HepG2 (cell line): ENCODE measurements at regions not wholly inside any gene's neighbourhood (a gene's known extent, or its start where the extent isn't known, plus 50 kb on each side); places are given as distances from the start of the nearest gene placed in this dataset.

Experiments used
- ATAC-seq: fragments of 200-7000 bp; cut with Tn5 transposase; 3 replicates; pipeline ENCODE4 v1.9.1; 2020; ENCODE audit warnings: mild to moderate bottlenecking, moderate library complexity
- BruUV-seq: library from RNA; stranded (reverse); fragments of 400-500 nt; replicated peaks from 2 replicates; lab custom pipeline; 2021; lab: Mats Ljungman, UMichigan
- CTCF ChIA-PET: fragments of 300-600 bp; formaldehyde crosslinking; extraction: SDS; loops from one replicate; lab custom pipeline; 2021; ENCODE audit warnings: low total read pairs, inconsistent platforms, low intra/inter-chr PET ratio; lab: Yijun Ruan, JAX
- POLR2A ChIA-PET: fragments of 350-600 bp; sonication (Branson Sonifier 250); formaldehyde crosslinking; loops from one replicate; lab custom pipeline; 2020; ENCODE audit warnings: antibody characterized with exemption, inconsistent platforms; lab: Yijun Ruan, JAX
- DNase-seq: peaks from one replicate; pipeline ENCODE4 v3.0.0-alpha.2; 2015; ENCODE audit warnings: low spot score
- FAIRE-seq: peaks from 3 replicates; lab custom pipeline; 2011; peaks lifted over from hg19 to GRCh38; lab: Jason Lieb, UNC
- H2AFZ ChIP-seq: one replicate; pipeline ENCODE4 v1.6.1; 2011; ENCODE audit warnings: low read length, inconsistent platforms
- H3K27ac ChIP-seq: fragments of 300-600 bp; 3 replicates; pipeline ENCODE4 v1.8.0; 2011; ENCODE audit warnings: mixed run types, mild to moderate bottlenecking, mixed read lengths, low read length, inconsistent platforms; ENCODE audit not compliant: insufficient read depth; ENCODE audit errors: extremely low read length
- H3K27me3 ChIP-seq, 2 experiments: fragments of 200-600 bp in 1 of 2; 2 replicates in 1 of 2; 3 replicates in 1 of 2; pipeline versions ENCODE4 v1.6.0 to v1.8.0; 2011; ENCODE audit warnings: low read length in 2 of 2, mild to moderate bottlenecking in 2 of 2, moderate library complexity in 2 of 2, inconsistent platforms in 1 of 2; ENCODE audit not compliant: insufficient read depth in 2 of 2, control insufficient read depth in 1 of 2
- H3K36me3 ChIP-seq, 2 experiments: fragments of 200-600 bp in 1 of 2; replicated peaks in 1 of 2; 2 replicates in 1 of 2; 3 replicates in 1 of 2; pipeline versions ENCODE4 v1.5.1 to v1.8.0; 2011; ENCODE audit warnings: low read length in 2 of 2, inconsistent platforms in 1 of 2; ENCODE audit not compliant: insufficient read depth in 2 of 2, control insufficient read depth in 1 of 2
- H3K4me1 ChIP-seq: 2 replicates; pipeline ENCODE4 v1.5.1; 2012; ENCODE audit warnings: low read length, inconsistent platforms; ENCODE audit not compliant: insufficient read depth
- H3K4me2 ChIP-seq: 2 replicates; pipeline ENCODE4 v1.6.0; 2011; ENCODE audit warnings: low read depth, low read length, inconsistent platforms
- H3K4me3 ChIP-seq, 3 experiments: fragments of 200-600 bp in 1 of 3; sonication (generic), shearing (Covaris generic) in 1 of 3; replicated peaks in 1 of 3; 2 replicates each; pipeline ENCODE4 v1.5.1; 2011 to 2016; ENCODE audit warnings: low read length in 3 of 3, inconsistent platforms in 2 of 3, low read depth in 2 of 3, mild to moderate bottlenecking in 2 of 3, control low read depth in 1 of 3, mixed read lengths in 1 of 3; ENCODE audit not compliant: insufficient read depth in 1 of 3
- H3K79me2 ChIP-seq: one replicate; pipeline ENCODE4 v1.6.1; 2011; ENCODE audit warnings: low read length, inconsistent platforms; ENCODE audit not compliant: insufficient read depth
- H3K9ac ChIP-seq: 2 replicates; pipeline ENCODE4 v1.6.0; 2011; ENCODE audit warnings: mild to moderate bottlenecking, low read depth, low read length, inconsistent platforms; ENCODE audit not compliant: insufficient read depth
- H3K9me3 ChIP-seq: 2 replicates; pipeline ENCODE4 v1.5.1; 2012; ENCODE audit warnings: mild to moderate bottlenecking, low read length
- H4K20me1 ChIP-seq: 2 replicates; pipeline ENCODE4 v1.6.0; 2011; ENCODE audit warnings: inconsistent platforms, mild to moderate bottlenecking, low read length, moderate library complexity; ENCODE audit not compliant: insufficient read depth
- HES4 ChIP-seq: sonication (generic); formaldehyde crosslinking; IDR thresholded peaks from 2 replicates; pipeline ENCODE4 v1.9.0; 2021; ENCODE audit warnings: mild to moderate bottlenecking, missing genetic modification reagents, borderline replicate concordance
- HNRNPK ChIP-seq: fragments of 200-400 bp; formaldehyde crosslinking; IDR thresholded peaks from 2 replicates; pipeline ENCODE4 v1.6.1; 2018; ENCODE audit warnings: low read length, low read depth, moderate library complexity, mild to moderate bottlenecking; ENCODE audit not compliant: poor library complexity, severe bottlenecking
- MTF2 ChIP-seq: sonication (generic); formaldehyde crosslinking; IDR thresholded peaks from 2 replicates; pipeline ENCODE4 v1.5.0; 2020; ENCODE audit warnings: missing genetic modification reagents, borderline replicate concordance
- NKX3-1 ChIP-seq: sonication (generic); formaldehyde crosslinking; IDR thresholded peaks from 2 replicates; pipeline ENCODE4 v1.5.0; 2020; ENCODE audit warnings: missing genetic modification reagents
- SETDB1 ChIP-seq: sonication (generic); formaldehyde crosslinking; IDR thresholded peaks from 2 replicates; pipeline ENCODE4 v1.5.1; 2020; ENCODE audit warnings: missing genetic modification reagents, mild to moderate bottlenecking, borderline replicate concordance
- ZFP36 ChIP-seq: fragments of 150-350 bp; IDR thresholded peaks from 2 replicates; pipeline ENCODE4 v1.6.1; 2018; ENCODE audit warnings: borderline replicate concordance, low read length, low read depth; ENCODE audit not compliant: partially characterized antibody
- ZNF33A ChIP-seq: sonication (generic); formaldehyde crosslinking; IDR thresholded peaks from 2 replicates; pipeline ENCODE4 v1.5.1; 2020; ENCODE audit warnings: missing genetic modification reagents, mild to moderate bottlenecking, moderate library complexity, borderline replicate concordance
- ZNF556 ChIP-seq: sonication (generic); formaldehyde crosslinking; IDR thresholded peaks from 2 replicates; pipeline ENCODE4 v1.4.0; 2020; ENCODE audit warnings: mild to moderate bottlenecking, missing genetic modification reagents, borderline replicate concordance
- ZNF761 ChIP-seq: sonication (generic); formaldehyde crosslinking; conservative IDR thresholded peaks from 2 replicates; pipeline ENCODE4 v1.4.0; 2020; ENCODE audit warnings: mild to moderate bottlenecking, missing genetic modification reagents
- ZNF891 ChIP-seq: sonication (generic); formaldehyde crosslinking; IDR thresholded peaks from 2 replicates; pipeline ENCODE4 v1.5.0; 2020; ENCODE audit warnings: mild to moderate bottlenecking, missing genetic modification reagents
- WGBS: methylation state at CpG from one replicate; pipeline ENCODE4 v1.1.6; 2017; ENCODE audit warnings: low lambda C conversion rate; 5-methylcytosine and 5-hydroxymethylcytosine counted together
- in situ Hi-C: cut with HindIII; loops from 2 replicates; pipeline ENCODE4 v1.10.0; 2017; ENCODE audit warnings: low pct_unique_long_range_greater_than_20kb; ENCODE audit not compliant: extremely low pct_ligation_motif_present
- intact Hi-C: fragments of 100-400 bp; cut with micrococcal nuclease; formaldehyde crosslinking; loops from one replicate; pipeline ENCODE4 v1.10.0; 2022; ENCODE audit not compliant: unreplicated experiment
- TF ChIP-seq, protein P1 (sequence below): sonication (generic); formaldehyde crosslinking; IDR thresholded peaks from 2 replicates; pipeline ENCODE4 v1.5.0; 2020; ENCODE audit warnings: missing genetic modification reagents, mild to moderate bottlenecking, borderline replicate concordance
- TF ChIP-seq, protein P2 (sequence below): IDR thresholded peaks from 2 replicates; pipeline ENCODE4 v1.6.1; 2016
- TF ChIP-seq, protein P3 (sequence below): sonication (generic); formaldehyde crosslinking; IDR thresholded peaks from 2 replicates; pipeline ENCODE4 v1.8.1; 2023; ENCODE audit warnings: mild to moderate bottlenecking, moderate library complexity, missing genetic modification reagents
- TF ChIP-seq, protein P4 (sequence below): sonication (generic); formaldehyde crosslinking; IDR thresholded peaks from 2 replicates; pipeline ENCODE4 v1.5.0; 2020; ENCODE audit warnings: missing genetic modification reagents

DNA sequence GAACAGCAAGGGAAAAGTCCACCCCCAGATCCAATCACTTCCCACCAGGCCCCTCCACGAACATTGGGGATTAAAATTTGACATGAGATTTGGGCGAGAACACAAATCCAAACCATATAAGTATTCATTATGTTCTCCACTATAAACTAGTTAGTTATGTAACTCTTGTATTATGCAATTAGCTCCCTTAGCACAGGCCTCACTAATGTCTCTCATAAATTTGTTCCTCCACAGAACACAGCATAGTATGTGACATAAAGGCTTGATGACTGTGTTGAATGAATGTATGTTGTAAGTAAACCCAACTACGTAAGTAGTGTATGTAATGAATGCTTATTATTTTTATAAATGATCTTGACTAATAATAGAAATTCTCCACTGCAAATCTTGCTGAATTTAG is 223.3 kb upstream of the ZRANB2 start:
- no peak for DNase-seq
- H3K4me2 ChIP-seq = no peak overlapping the region
- intact Hi-C loops (no loop called here), in situ Hi-C loops (no loop called here)
- no TSS peak for BruUV-seq
- H3K4me3 ChIP-seq = no peak overlapping the region
- TF ChIP-seq NKX3-1 = no peak
- no peak for TF ChIP-seq SETDB1 (CRISPR knock-in tag)
- TF ChIP-seq ZNF761 (CRISPR knock-in tag) = no peak
- TF ChIP-seq, protein P1, sequence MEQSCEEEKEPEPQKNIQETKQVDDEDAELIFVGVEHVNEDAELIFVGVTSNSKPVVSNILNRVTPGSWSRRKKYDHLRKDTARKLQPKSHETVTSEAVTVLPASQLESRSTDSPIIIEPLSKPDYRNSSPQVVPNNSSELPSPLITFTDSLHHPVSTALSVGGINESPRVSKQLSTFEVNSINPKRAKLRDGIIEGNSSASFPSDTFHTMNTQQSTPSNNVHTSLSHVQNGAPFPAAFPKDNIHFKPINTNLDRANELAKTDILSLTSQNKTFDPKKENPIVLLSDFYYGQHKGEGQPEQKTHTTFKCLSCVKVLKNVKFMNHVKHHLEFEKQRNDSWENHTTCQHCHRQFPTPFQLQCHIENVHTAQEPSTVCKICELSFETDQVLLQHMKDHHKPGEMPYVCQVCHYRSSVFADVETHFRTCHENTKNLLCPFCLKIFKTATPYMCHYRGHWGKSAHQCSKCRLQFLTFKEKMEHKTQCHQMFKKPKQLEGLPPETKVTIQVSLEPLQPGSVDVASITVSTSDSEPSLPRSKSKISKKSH (CRISPR knock-in tag) = no peak
- TF ChIP-seq, protein P2, sequence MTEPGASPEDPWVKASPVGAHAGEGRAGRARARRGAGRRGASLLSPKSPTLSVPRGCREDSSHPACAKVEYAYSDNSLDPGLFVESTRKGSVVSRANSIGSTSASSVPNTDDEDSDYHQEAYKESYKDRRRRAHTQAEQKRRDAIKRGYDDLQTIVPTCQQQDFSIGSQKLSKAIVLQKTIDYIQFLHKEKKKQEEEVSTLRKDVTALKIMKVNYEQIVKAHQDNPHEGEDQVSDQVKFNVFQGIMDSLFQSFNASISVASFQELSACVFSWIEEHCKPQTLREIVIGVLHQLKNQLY (CRISPR knock-in tag) = no peak
- no peak for TF ChIP-seq ZFP36
- WGBS = 0% methylated on average over 3 of the region's 3 CpGs
- no peak overlapping the region for H3K27ac ChIP-seq
- no peaks in the 10 kb centered on the region for H4K20me1 ChIP-seq
- ATAC-seq = no peak
- H3K9me3 ChIP-seq = peaks cover 79% of the 10 kb centered on the region
- FAIRE-seq = no peak
- ChIA-PET CTCF (no interaction called here), POLR2A (no interaction called here)
- no peaks in the 10 kb centered on the region for H3K4me1 ChIP-seq
- H3K27me3 ChIP-seq = no peaks in the 10 kb centered on the region
- no peaks in the 10 kb centered on the region for H3K79me2 ChIP-seq
- no peaks in the 10 kb centered on the region for H3K36me3 ChIP-seq
- no peak overlapping the region for H3K9ac ChIP-seq
- no peak overlapping the region for H2AFZ ChIP-seq

DNA sequence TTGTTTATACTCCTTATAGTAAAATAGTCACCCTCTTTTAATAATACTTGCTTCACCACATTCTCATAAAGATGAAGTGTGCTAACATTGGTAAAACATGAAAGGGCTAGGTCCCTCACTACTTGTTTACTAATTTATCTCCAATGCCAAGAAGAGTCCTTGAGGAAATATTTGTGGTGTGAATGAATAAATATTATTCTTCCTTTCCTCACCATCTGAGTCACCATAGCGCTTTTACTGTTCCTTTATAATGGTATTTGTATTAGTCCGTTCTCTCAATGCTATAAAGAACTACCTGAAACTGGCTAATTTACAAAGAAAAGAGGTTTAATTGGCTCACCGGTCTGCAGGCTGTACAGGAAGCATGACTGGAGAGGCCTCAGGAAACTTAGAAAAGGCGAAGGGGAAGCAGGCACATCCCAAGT is 222.8 kb upstream of the ZRANB2 start:
- Histone ChIP-seq H3K27me3 (no peaks in the 10 kb centered on the region), H3K36me3 (no peaks in the 10 kb centered on the region), H3K9ac (no peak overlapping the region), H3K9me3 (peaks cover 77% of the 10 kb centered on the region), H3K4me1 (no peaks in the 10 kb centered on the region), H3K4me3 (no peak overlapping the region), H4K20me1 (no peaks in the 10 kb centered on the region), H2AFZ (no peak overlapping the region), H3K27ac (no peak overlapping the region), H3K79me2 (no peaks in the 10 kb centered on the region), H3K4me2 (no peak overlapping the region)
- WGBS = 17% methylated on average over 4 of the region's 4 CpGs
- intact Hi-C loops = no loop called here
- ATAC-seq = no peak
- ChIA-PET CTCF (no interaction called here), POLR2A (no interaction called here)
- BruUV-seq = no TSS peak
- in situ Hi-C loops = no loop called here
- FAIRE-seq = no peak
- DNase-seq = no peak
- TF ChIP-seq ZNF891 (CRISPR knock-in tag) (no peak), MTF2 (CRISPR knock-in tag) (no peak), HES4 (CRISPR knock-in tag) (no peak), HNRNPK (no peak), ZNF556 (CRISPR knock-in tag) (no peak), ZNF33A (CRISPR knock-in tag) (no peak)
- TF ChIP-seq, protein P3, sequence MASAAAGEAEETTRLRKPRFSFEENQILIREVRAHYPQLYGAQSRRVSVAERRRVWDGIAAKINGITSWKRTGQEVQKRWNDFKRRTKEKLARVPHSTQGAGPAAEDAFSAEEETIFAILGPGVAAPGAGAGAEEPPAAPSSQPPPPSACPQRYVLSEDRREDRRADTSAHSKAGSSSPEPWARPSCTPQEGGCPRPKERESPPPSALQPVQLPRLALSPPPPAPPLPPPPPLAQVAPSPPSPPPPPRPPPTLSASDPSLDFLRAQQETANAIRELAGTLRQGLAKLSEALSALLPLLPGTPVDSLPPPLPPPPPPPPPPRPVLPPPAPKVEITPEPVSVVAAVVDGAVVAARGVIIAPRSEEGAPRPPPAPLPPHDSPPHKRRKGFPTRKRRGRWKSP (CRISPR knock-in tag) = no peak
- TF ChIP-seq, protein P2 (CRISPR knock-in tag) = no peak
- TF ChIP-seq, protein P4, sequence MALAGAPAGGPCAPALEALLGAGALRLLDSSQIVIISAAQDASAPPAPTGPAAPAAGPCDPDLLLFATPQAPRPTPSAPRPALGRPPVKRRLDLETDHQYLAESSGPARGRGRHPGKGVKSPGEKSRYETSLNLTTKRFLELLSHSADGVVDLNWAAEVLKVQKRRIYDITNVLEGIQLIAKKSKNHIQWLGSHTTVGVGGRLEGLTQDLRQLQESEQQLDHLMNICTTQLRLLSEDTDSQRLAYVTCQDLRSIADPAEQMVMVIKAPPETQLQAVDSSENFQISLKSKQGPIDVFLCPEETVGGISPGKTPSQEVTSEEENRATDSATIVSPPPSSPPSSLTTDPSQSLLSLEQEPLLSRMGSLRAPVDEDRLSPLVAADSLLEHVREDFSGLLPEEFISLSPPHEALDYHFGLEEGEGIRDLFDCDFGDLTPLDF (CRISPR knock-in tag) = no peak
